ENCODE measurements at regions not wholly inside any gene's neighbourhood (a gene's known extent, or its start where the extent isn't known, plus 50 kb on each side); places are given as distances from the start of the nearest gene placed in this dataset.
A peak's percentile ranks its signal among the peaks of the same experiment; 100 is the strongest.

DNA sequence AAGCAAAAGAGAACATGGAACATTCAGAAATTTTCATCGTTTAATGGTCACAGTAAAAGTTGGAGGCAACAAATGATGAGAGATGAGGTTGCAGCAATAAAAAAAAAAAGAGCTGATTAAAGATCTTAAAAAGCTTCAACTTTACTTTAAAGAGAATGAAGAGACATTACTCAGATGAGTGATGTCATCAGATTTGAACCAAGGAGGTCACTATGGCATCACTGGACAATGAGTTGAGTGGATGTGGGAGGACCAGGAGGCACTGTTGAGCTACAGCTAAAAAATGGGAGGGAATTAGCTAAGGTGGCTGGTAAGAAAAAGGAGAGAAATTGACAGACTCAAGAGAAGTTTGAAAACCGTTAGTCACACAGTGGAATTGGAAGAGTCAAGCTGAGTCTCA is 138.4 kb downstream of the SST start:
- TF ChIP-seq, protein P1, sequence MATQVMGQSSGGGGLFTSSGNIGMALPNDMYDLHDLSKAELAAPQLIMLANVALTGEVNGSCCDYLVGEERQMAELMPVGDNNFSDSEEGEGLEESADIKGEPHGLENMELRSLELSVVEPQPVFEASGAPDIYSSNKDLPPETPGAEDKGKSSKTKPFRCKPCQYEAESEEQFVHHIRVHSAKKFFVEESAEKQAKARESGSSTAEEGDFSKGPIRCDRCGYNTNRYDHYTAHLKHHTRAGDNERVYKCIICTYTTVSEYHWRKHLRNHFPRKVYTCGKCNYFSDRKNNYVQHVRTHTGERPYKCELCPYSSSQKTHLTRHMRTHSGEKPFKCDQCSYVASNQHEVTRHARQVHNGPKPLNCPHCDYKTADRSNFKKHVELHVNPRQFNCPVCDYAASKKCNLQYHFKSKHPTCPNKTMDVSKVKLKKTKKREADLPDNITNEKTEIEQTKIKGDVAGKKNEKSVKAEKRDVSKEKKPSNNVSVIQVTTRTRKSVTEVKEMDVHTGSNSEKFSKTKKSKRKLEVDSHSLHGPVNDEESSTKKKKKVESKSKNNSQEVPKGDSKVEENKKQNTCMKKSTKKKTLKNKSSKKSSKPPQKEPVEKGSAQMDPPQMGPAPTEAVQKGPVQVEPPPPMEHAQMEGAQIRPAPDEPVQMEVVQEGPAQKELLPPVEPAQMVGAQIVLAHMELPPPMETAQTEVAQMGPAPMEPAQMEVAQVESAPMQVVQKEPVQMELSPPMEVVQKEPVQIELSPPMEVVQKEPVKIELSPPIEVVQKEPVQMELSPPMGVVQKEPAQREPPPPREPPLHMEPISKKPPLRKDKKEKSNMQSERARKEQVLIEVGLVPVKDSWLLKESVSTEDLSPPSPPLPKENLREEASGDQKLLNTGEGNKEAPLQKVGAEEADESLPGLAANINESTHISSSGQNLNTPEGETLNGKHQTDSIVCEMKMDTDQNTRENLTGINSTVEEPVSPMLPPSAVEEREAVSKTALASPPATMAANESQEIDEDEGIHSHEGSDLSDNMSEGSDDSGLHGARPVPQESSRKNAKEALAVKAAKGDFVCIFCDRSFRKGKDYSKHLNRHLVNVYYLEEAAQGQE (IDR thresholded peaks at IDR 0.05; ENCODE audit: insufficient replicate concordance, low read depth) = no peak
- TF ChIP-seq SPI1 (IDR thresholded peaks at IDR 0.05; ENCODE audit: borderline replicate concordance, low read depth) (no peak), POLR2AphosphoS5 (IDR thresholded peaks at IDR 0.05; ENCODE audit: low read depth) (no peak), GABPA (IDR thresholded peaks at IDR 0.05; ENCODE audit: low read depth) (no peak)
- TF ChIP-seq, protein P2, sequence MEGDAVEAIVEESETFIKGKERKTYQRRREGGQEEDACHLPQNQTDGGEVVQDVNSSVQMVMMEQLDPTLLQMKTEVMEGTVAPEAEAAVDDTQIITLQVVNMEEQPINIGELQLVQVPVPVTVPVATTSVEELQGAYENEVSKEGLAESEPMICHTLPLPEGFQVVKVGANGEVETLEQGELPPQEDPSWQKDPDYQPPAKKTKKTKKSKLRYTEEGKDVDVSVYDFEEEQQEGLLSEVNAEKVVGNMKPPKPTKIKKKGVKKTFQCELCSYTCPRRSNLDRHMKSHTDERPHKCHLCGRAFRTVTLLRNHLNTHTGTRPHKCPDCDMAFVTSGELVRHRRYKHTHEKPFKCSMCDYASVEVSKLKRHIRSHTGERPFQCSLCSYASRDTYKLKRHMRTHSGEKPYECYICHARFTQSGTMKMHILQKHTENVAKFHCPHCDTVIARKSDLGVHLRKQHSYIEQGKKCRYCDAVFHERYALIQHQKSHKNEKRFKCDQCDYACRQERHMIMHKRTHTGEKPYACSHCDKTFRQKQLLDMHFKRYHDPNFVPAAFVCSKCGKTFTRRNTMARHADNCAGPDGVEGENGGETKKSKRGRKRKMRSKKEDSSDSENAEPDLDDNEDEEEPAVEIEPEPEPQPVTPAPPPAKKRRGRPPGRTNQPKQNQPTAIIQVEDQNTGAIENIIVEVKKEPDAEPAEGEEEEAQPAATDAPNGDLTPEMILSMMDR (IDR thresholded peaks at IDR 0.05; ENCODE audit: insufficient read depth, low read length) = no peak
- Histone ChIP-seq H3K27ac (replicated peaks) (no peak overlapping the region), H3K27me3 (ENCODE audit: insufficient read depth, poor library complexity, severe bottlenecking) (no peaks in the 10 kb centered on the region), H3K4me3 (replicated peaks; ENCODE audit: insufficient read depth, low read length) (no peak overlapping the region)
- DNase-seq (ENCODE audit: low read depth in 1 of 2, low spot score in 1 of 2) = no peak

DNA sequence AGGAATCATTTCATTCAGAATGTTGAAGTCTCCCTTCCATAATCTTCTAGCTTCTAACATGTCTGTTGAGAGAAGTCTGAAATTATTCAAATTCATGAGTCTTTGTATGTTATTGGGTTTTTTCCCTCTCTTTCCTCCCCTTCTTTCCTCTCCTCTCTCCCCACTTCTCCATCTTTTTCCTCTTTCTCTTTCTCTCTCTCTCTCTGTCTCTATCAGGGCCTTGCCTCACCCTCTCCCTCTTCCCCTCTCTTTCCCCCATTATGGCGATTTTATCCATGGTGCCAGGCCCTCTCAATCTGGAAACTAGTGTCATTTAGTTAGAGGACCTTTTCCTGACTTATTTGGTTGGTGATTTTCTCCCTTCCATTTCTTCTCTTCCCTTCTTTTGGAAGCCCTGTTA is 147.3 kb downstream of the SST start:
- peaks cover 4% of the 10 kb centered on the region for H3K27me3 ChIP-seq (ENCODE audit: insufficient read depth, poor library complexity, severe bottlenecking)
- TF ChIP-seq, protein P2 (IDR thresholded peaks at IDR 0.05; ENCODE audit: insufficient read depth, low read length) = no peak
- TF ChIP-seq POLR2AphosphoS5 (IDR thresholded peaks at IDR 0.05; ENCODE audit: low read depth) (no peak), GABPA (IDR thresholded peaks at IDR 0.05; ENCODE audit: low read depth) (no peak), SPI1 (IDR thresholded peaks at IDR 0.05; ENCODE audit: borderline replicate concordance, low read depth) (no peak)
- TF ChIP-seq, protein P1 (IDR thresholded peaks at IDR 0.05; ENCODE audit: insufficient replicate concordance, low read depth) = no peak
- no peak overlapping the region for H3K27ac ChIP-seq (replicated peaks)
- H3K4me3 ChIP-seq (replicated peaks; ENCODE audit: insufficient read depth, low read length) = no peak overlapping the region
- DNase-seq (ENCODE audit: low read depth in 1 of 2, low spot score in 1 of 2) = no peak

DNA sequence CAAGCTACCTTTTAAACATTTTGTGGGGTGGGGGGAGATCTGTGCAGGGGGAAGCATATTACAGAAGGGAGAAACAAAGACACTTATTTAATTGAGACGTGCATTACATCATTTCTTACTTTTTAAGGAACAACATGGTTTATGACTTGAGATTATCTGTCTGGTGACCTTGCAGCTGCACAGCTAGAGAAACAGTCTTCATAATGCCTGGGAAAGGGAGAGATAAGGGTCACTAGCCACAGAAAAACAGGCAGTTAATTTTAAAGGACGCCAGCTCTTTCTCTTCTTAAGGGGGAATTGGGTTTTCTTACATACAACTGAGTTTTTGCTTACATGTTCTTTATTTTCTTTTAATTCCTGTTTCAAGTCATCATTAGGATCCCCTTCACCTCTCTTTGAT is 147.9 kb downstream of the SST start:
- peak in 1 of 2 experiments; percentile 2 for DNase-seq (ENCODE audit: low read depth in 1 of 2, low spot score in 1 of 2)
- no peak overlapping the region for H3K4me3 ChIP-seq (replicated peaks; ENCODE audit: insufficient read depth, low read length)
- peaks cover 4% of the 10 kb centered on the region for H3K27me3 ChIP-seq (ENCODE audit: insufficient read depth, poor library complexity, severe bottlenecking)
- TF ChIP-seq GABPA (IDR thresholded peaks at IDR 0.05; ENCODE audit: low read depth) (no peak), POLR2AphosphoS5 (IDR thresholded peaks at IDR 0.05; ENCODE audit: low read depth) (no peak), SPI1 (IDR thresholded peaks at IDR 0.05; ENCODE audit: borderline replicate concordance, low read depth) (no peak)
- TF ChIP-seq, protein P2 (IDR thresholded peaks at IDR 0.05; ENCODE audit: insufficient read depth, low read length) = no peak
- TF ChIP-seq, protein P1 (IDR thresholded peaks at IDR 0.05; ENCODE audit: insufficient replicate concordance, low read depth) = no peak
- no peak overlapping the region for H3K27ac ChIP-seq (replicated peaks)

All from HL-60 (cell line).